ENCODE measurements at regions not wholly inside any gene's neighbourhood (a gene's known extent, or its start where the extent isn't known, plus 50 kb on each side); places are given as distances from the start of the nearest gene placed in this dataset.
"Not testable (repeated sequence)": the region's sequence is repeated elsewhere in the genome, so short reads cannot be mapped to it uniquely, and the experiment has no call there.

- H3K27me3 ChIP-seq (ENCODE audit: control insufficient read depth, insufficient read depth, low read length), result no peaks in the 10 kb centered on the region
- no peak for DNase-seq (ENCODE audit: low read depth, low spot score)
- POLR2A ChIA-PET, result no interaction called here
- no peak overlapping the region for H3K4me3 ChIP-seq (ENCODE audit: low read depth, low read length)
- CTCF ChIA-PET, result no interaction called here
- no peaks in the 10 kb centered on the region for H3K9me3 ChIP-seq (ENCODE audit: control insufficient read depth, insufficient read depth, low read length)
- H3K27ac ChIP-seq (ENCODE audit: low read depth, low read length), result no peak overlapping the region
- no peak for TF ChIP-seq CTCF (IDR thresholded peaks at IDR 0.05; ENCODE audit: low read depth, low read length)
Observed at GRCh38 chr7:16264823-16265804, 156.2 kb downstream of the CRPPA start.

DNA sequence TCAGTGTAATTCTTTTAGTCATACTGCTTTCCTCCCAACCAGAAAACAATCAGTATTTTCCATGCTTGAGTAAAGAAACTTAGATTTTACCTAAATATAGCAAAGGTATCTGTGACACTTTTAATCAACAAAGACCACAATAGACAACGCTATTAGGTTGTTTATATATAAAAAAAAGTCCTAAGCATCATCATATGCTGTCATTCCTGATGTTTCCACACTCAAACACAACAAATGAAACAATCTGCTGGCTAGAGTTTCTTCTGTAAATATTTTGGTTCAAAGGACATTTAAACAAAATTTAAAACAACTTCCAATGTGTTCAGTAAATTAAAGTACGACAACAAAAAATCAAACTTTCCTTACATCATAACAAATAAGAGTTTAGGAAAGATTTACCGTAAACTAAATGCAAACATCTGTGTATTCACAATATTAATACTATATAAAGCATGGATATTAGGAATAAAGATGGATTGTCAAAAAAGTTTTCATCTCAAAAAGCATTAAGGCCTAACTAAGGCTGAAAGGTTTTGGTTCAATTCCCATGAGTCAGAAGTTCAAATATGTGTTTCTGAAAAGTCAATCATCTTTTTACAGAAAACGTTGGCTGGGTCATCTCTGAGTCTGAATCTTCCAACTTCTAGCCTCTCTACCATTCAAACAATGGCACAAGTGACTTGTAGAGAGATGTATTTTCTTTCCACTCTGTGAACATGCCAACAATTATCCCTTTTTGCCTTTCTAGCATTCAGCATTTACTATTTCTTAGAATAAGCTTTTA is 157.1 kb downstream of the CRPPA start:
- no peak for TF ChIP-seq CTCF (IDR thresholded peaks at IDR 0.05; ENCODE audit: low read depth, low read length)
- Histone ChIP-seq H3K27ac (ENCODE audit: low read depth, low read length) (no peak overlapping the region), H3K4me3 (ENCODE audit: low read depth, low read length) (no peak overlapping the region), H3K9me3 (ENCODE audit: control insufficient read depth, insufficient read depth, low read length) (no peaks in the 10 kb centered on the region), H3K27me3 (ENCODE audit: control insufficient read depth, insufficient read depth, low read length) (no peaks in the 10 kb centered on the region)
- ChIA-PET POLR2A (no interaction called here), CTCF (no interaction called here)
- no peak for DNase-seq (ENCODE audit: low read depth, low spot score)

GRCh38 chr7:16263377-16263776 is 158.0 kb downstream of the CRPPA start:
- POLR2A ChIA-PET; H3K27me3 ChIP-seq (ENCODE audit: control insufficient read depth, insufficient read depth, low read length); H3K9me3 ChIP-seq (ENCODE audit: control insufficient read depth, insufficient read depth, low read length); CTCF ChIA-PET; H3K4me3 ChIP-seq (ENCODE audit: low read depth, low read length); DNase-seq (ENCODE audit: low read depth, low spot score); H3K27ac ChIP-seq (ENCODE audit: low read depth, low read length): not testable (repeated sequence)

- ChIA-PET POLR2A (no interaction called here), CTCF (no interaction called here)
- H3K9me3 ChIP-seq (ENCODE audit: control insufficient read depth, insufficient read depth, low read length), result no peaks in the 10 kb centered on the region
- H3K27me3 ChIP-seq (ENCODE audit: control insufficient read depth, insufficient read depth, low read length), result no peaks in the 10 kb centered on the region
- no peak overlapping the region for H3K4me3 ChIP-seq (ENCODE audit: low read depth, low read length)
- no peak for DNase-seq (ENCODE audit: low read depth, low spot score)
- no peak overlapping the region for H3K27ac ChIP-seq (ENCODE audit: low read depth, low read length)
- no peak for TF ChIP-seq CTCF (IDR thresholded peaks at IDR 0.05; ENCODE audit: low read depth, low read length)
Observed at GRCh38 chr7:16261654-16262053, 159.7 kb downstream of the CRPPA start.

DNA sequence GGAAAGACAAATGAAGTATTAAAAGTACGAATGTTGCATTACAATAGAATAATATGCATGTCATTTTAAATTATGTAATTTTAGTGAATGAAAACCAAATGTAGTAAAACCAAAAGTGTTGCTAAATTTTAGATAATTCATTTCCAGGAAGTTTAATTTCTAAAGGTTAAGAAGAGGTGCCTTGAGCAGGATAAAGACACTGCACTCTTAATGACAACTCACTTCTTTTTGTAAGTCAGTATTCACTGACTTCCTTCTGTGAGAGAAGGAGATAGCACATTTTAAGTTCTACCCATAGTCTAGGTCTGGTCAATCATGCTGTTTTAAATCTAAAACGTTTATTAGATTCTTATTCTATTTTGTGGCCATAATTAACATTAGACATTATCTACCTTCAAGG is 160.2 kb downstream of the CRPPA start:
- no peak overlapping the region for H3K27ac ChIP-seq (ENCODE audit: low read depth, low read length)
- no peak overlapping the region for H3K4me3 ChIP-seq (ENCODE audit: low read depth, low read length)
- ChIA-PET CTCF (no interaction called here), POLR2A (no interaction called here)
- no peaks in the 10 kb centered on the region for H3K9me3 ChIP-seq (ENCODE audit: control insufficient read depth, insufficient read depth, low read length)
- DNase-seq (ENCODE audit: low read depth, low spot score), result no peak
- H3K27me3 ChIP-seq (ENCODE audit: control insufficient read depth, insufficient read depth, low read length), result no peaks in the 10 kb centered on the region
- TF ChIP-seq CTCF (IDR thresholded peaks at IDR 0.05; ENCODE audit: low read depth, low read length), result no peak

Data from AG04450 (cell line).